T-helper 17 cell (primary cell): ENCODE measurements at regions not wholly inside any gene's neighbourhood (a gene's known extent, or its start where the extent isn't known, plus 50 kb on each side); places are given as distances from the start of the nearest gene placed in this dataset.

Source experiments
- ATAC-seq: fragments of 150-1000 bp; cut with Tn5 transposase; 2 replicates; pipeline ENCODE4 v1.10.0; 2021; ENCODE audit warnings: mild to moderate bottlenecking, moderate library complexity
- DNase-seq, 3 donors: peaks; one replicate each; pipeline versions ENCODE4 v3.0.0 to v3.0.0-alpha.2; 2020 to 2021
- H3K9me3 ChIP-seq: one replicate; pipeline ENCODE4 v1.7.0; 2013; ENCODE audit warnings: low read length, mild to moderate bottlenecking; ENCODE audit not compliant: control insufficient read depth, poor library complexity, severe bottlenecking
- H3K27ac Mint-ChIP-seq: one replicate; pipeline ENCODE4 v1.8.0; 2022; ENCODE audit warnings: mild to moderate bottlenecking, moderate library complexity, mixed read lengths
- H3K27me3 Mint-ChIP-seq: one replicate; pipeline ENCODE4 v1.8.0; 2022; ENCODE audit warnings: mixed read lengths
- H3K36me3 Mint-ChIP-seq: one replicate; pipeline ENCODE4 v1.8.0; 2022; ENCODE audit warnings: low read depth, mixed read lengths
- H3K4me1 Mint-ChIP-seq: one replicate; pipeline ENCODE4 v1.8.0; 2022; ENCODE audit warnings: mild to moderate bottlenecking, mixed read lengths
- H3K4me3 Mint-ChIP-seq: one replicate; pipeline ENCODE4 v1.8.0; 2022; ENCODE audit warnings: mild to moderate bottlenecking, moderate library complexity, mixed read lengths

GRCh38 chr7:25383402-25383801 is 155.1 kb upstream of the NPVF start:
- no peak for DNase-seq
- H3K9me3 ChIP-seq = no peaks in the 10 kb centered on the region
- Mint-ChIP-seq H3K4me3 (no peak overlapping the region), H3K36me3 (no peaks in the 10 kb centered on the region), H3K27me3 (peaks cover 55% of the 10 kb centered on the region), H3K27ac (no peak overlapping the region), H3K4me1 (peaks cover 2% of the 10 kb centered on the region)
- no peak for ATAC-seq

GRCh38 chr7:25384788-25385505 is 156.7 kb upstream of the NPVF start:
- H3K36me3 Mint-ChIP-seq = no peaks in the 10 kb centered on the region
- H3K9me3 ChIP-seq = no peaks in the 10 kb centered on the region
- DNase-seq (no peak), ATAC-seq (no peak)
- H3K4me1 Mint-ChIP-seq = peaks cover 5% of the 10 kb centered on the region
- no peak overlapping the region for H3K27ac Mint-ChIP-seq
- peaks cover 59% of the 10 kb centered on the region for H3K27me3 Mint-ChIP-seq
- H3K4me3 Mint-ChIP-seq = no peak overlapping the region

- H3K4me3 Mint-ChIP-seq = no peak overlapping the region
- ATAC-seq = no peak
- no peaks in the 10 kb centered on the region for H3K36me3 Mint-ChIP-seq
- no peak for DNase-seq
- peaks cover 65% of the 10 kb centered on the region for H3K27me3 Mint-ChIP-seq
- peaks cover 9% of the 10 kb centered on the region for H3K4me1 Mint-ChIP-seq
- no peak overlapping the region for H3K27ac Mint-ChIP-seq
- no peaks in the 10 kb centered on the region for H3K9me3 ChIP-seq
Measured at GRCh38 chr7:25385506-25386136, 157.3 kb upstream of the NPVF start.

GRCh38 chr7:25386311-25386744 is 158.0 kb upstream of the NPVF start:
- no peak for DNase-seq
- Mint-ChIP-seq H3K27me3 (peaks cover 61% of the 10 kb centered on the region), H3K36me3 (no peaks in the 10 kb centered on the region), H3K4me1 (peaks cover 9% of the 10 kb centered on the region), H3K4me3 (no peak overlapping the region), H3K27ac (no peak overlapping the region)
- no peak for ATAC-seq
- H3K9me3 ChIP-seq = no peaks in the 10 kb centered on the region

GRCh38 chr7:25388681-25389080 is 160.4 kb upstream of the NPVF start:
- H3K9me3 ChIP-seq = no peaks in the 10 kb centered on the region
- H3K4me1 Mint-ChIP-seq = peaks cover 10% of the 10 kb centered on the region
- ATAC-seq (no peak), DNase-seq (no peak)
- no peak overlapping the region for H3K27ac Mint-ChIP-seq
- no peaks in the 10 kb centered on the region for H3K36me3 Mint-ChIP-seq
- no peak overlapping the region for H3K4me3 Mint-ChIP-seq
- peaks cover 46% of the 10 kb centered on the region for H3K27me3 Mint-ChIP-seq

- peaks cover 37% of the 10 kb centered on the region for H3K27me3 Mint-ChIP-seq
- DNase-seq (no peak), ATAC-seq (no peak)
- no peak overlapping the region for H3K27ac Mint-ChIP-seq
- H3K9me3 ChIP-seq = no peaks in the 10 kb centered on the region
- no peaks in the 10 kb centered on the region for H3K36me3 Mint-ChIP-seq
- peaks cover 10% of the 10 kb centered on the region for H3K4me1 Mint-ChIP-seq
- no peak overlapping the region for H3K4me3 Mint-ChIP-seq
Measured at GRCh38 chr7:25389489-25390106, 161.3 kb upstream of the NPVF start.

GRCh38 chr7:25391295-25391861 is 163.1 kb upstream of the NPVF start:
- ATAC-seq = no peak
- H3K36me3 Mint-ChIP-seq = no peaks in the 10 kb centered on the region
- DNase-seq = no peak
- H3K4me3 Mint-ChIP-seq = no peak overlapping the region
- no peaks in the 10 kb centered on the region for H3K9me3 ChIP-seq
- H3K4me1 Mint-ChIP-seq = peaks cover 10% of the 10 kb centered on the region
- peaks cover 39% of the 10 kb centered on the region for H3K27me3 Mint-ChIP-seq
- H3K27ac Mint-ChIP-seq = no peak overlapping the region

GRCh38 chr7:25391961-25392587 is 163.8 kb upstream of the NPVF start:
- Mint-ChIP-seq H3K27ac (no peak overlapping the region), H3K27me3 (peaks cover 41% of the 10 kb centered on the region), H3K4me3 (no peak overlapping the region), H3K36me3 (no peaks in the 10 kb centered on the region), H3K4me1 (peaks cover 10% of the 10 kb centered on the region)
- no peaks in the 10 kb centered on the region for H3K9me3 ChIP-seq
- ATAC-seq = no peak
- DNase-seq = no peak

GRCh38 chr7:25392588-25393338 is 164.5 kb upstream of the NPVF start:
- peaks cover 10% of the 10 kb centered on the region for H3K4me1 Mint-ChIP-seq
- H3K9me3 ChIP-seq = no peaks in the 10 kb centered on the region
- no peak for ATAC-seq
- no peak overlapping the region for H3K4me3 Mint-ChIP-seq
- peaks cover 44% of the 10 kb centered on the region for H3K27me3 Mint-ChIP-seq
- no peak for DNase-seq
- H3K36me3 Mint-ChIP-seq = no peaks in the 10 kb centered on the region
- no peak overlapping the region for H3K27ac Mint-ChIP-seq

- H3K9me3 ChIP-seq = no peaks in the 10 kb centered on the region
- Mint-ChIP-seq H3K4me3 (no peak overlapping the region), H3K36me3 (no peaks in the 10 kb centered on the region), H3K27ac (no peak overlapping the region), H3K4me1 (peaks cover 3% of the 10 kb centered on the region), H3K27me3 (peaks cover 24% of the 10 kb centered on the region)
- DNase-seq (no peak), ATAC-seq (no peak)
Measured at GRCh38 chr7:25395976-25396375, 167.7 kb upstream of the NPVF start.

GRCh38 chr7:25396668-25397067 is 168.4 kb upstream of the NPVF start:
- Mint-ChIP-seq H3K4me1 (peaks cover 3% of the 10 kb centered on the region), H3K4me3 (no peak overlapping the region), H3K36me3 (no peaks in the 10 kb centered on the region), H3K27ac (no peak overlapping the region), H3K27me3 (peaks cover 31% of the 10 kb centered on the region)
- H3K9me3 ChIP-seq = no peaks in the 10 kb centered on the region
- DNase-seq (no peak), ATAC-seq (no peak)

- no peaks in the 10 kb centered on the region for H3K36me3 Mint-ChIP-seq
- H3K4me1 Mint-ChIP-seq = no peaks in the 10 kb centered on the region
- DNase-seq (no peak), ATAC-seq (no peak)
- H3K4me3 Mint-ChIP-seq = no peak overlapping the region
- peaks cover 37% of the 10 kb centered on the region for H3K27me3 Mint-ChIP-seq
- no peaks in the 10 kb centered on the region for H3K9me3 ChIP-seq
- H3K27ac Mint-ChIP-seq = no peak overlapping the region
Measured at GRCh38 chr7:25398418-25398817, 170.1 kb upstream of the NPVF start.
